BE2C (cell line): ENCODE measurements at regions not wholly inside any gene's neighbourhood (a gene's known extent, or its start where the extent isn't known, plus 50 kb on each side); places are given as distances from the start of the nearest gene placed in this dataset.

Source experiments
- DNase-seq: peaks from one replicate; pipeline ENCODE4 v3.0.0-alpha.2; 2020
- H3K27me3 ChIP-seq: fragments of 250-450 bp; sonication (Bioruptor Pico); 2 replicates; pipeline ENCODE4 v1.5.1; 2020; ENCODE audit warnings: mild to moderate bottlenecking
- H3K36me3 ChIP-seq: fragments of 250-450 bp; sonication (Bioruptor Pico); 2 replicates; pipeline ENCODE4 v1.5.1; 2020; ENCODE audit warnings: mild to moderate bottlenecking
- H3K4me1 ChIP-seq: fragments of 250-450 bp; sonication (Bioruptor Pico); 2 replicates; pipeline ENCODE4 v1.5.1; 2020
- H3K4me3 ChIP-seq: 2 replicates; pipeline ENCODE4 v1.5.1; 2011; ENCODE audit warnings: low read depth, low read length
- H3K9me3 ChIP-seq: fragments of 250-450 bp; sonication (Bioruptor Pico); 2 replicates; pipeline ENCODE4 v1.5.1; 2020
- CTCF ChIP-seq: IDR thresholded peaks from 2 replicates; pipeline ENCODE4 v1.5.1; 2012; ENCODE audit warnings: mild to moderate bottlenecking, low read depth, low read length

GRCh38 chr6:15044146-15044882 lies 201.6 kb upstream of the JARID2 start:
- H3K9me3 ChIP-seq, result no peaks in the 10 kb centered on the region
- no peaks in the 10 kb centered on the region; the same call in 1 of the 2 replicates for H3K4me1 ChIP-seq
- H3K36me3 ChIP-seq, result no peaks in the 10 kb centered on the region
- H3K27me3 ChIP-seq, result no peaks in the 10 kb centered on the region
- no peak for TF ChIP-seq CTCF
- H3K4me3 ChIP-seq, result no peak overlapping the region
- no peak for DNase-seq

- H3K36me3 ChIP-seq, result no peaks in the 10 kb centered on the region
- no peak for TF ChIP-seq CTCF
- H3K9me3 ChIP-seq, result no peaks in the 10 kb centered on the region
- no peak for DNase-seq
- H3K4me1 ChIP-seq, result no peaks in the 10 kb centered on the region; the same call in 1 of the 2 replicates
- no peak overlapping the region for H3K4me3 ChIP-seq
- no peaks in the 10 kb centered on the region for H3K27me3 ChIP-seq
Observed at GRCh38 chr6:15044948-15045347, 200.9 kb upstream of the JARID2 start.

- TF ChIP-seq CTCF, result no peak
- Histone ChIP-seq H3K36me3 (no peaks in the 10 kb centered on the region), H3K4me3 (no peak overlapping the region), H3K27me3 (no peaks in the 10 kb centered on the region), H3K9me3 (no peaks in the 10 kb centered on the region), H3K4me1 (no peaks in the 10 kb centered on the region; the same call in 1 of the 2 replicates)
- no peak for DNase-seq
Observed at GRCh38 chr6:15046751-15047150, 199.1 kb upstream of the JARID2 start.

GRCh38 chr6:15048367-15048766 lies 197.5 kb upstream of the JARID2 start:
- H3K36me3 ChIP-seq, result no peaks in the 10 kb centered on the region
- no peaks in the 10 kb centered on the region for H3K27me3 ChIP-seq
- DNase-seq, result no peak
- H3K4me3 ChIP-seq, result no peak overlapping the region
- no peaks in the 10 kb centered on the region for H3K9me3 ChIP-seq
- H3K4me1 ChIP-seq, result no peaks in the 10 kb centered on the region
- no peak for TF ChIP-seq CTCF

GRCh38 chr6:15058200-15059061 lies 187.4 kb upstream of the JARID2 start:
- Histone ChIP-seq H3K36me3 (no peaks in the 10 kb centered on the region), H3K4me3 (no peak overlapping the region), H3K27me3 (no peaks in the 10 kb centered on the region), H3K4me1 (peaks cover 2% of the 10 kb centered on the region), H3K9me3 (peaks cover 5% of the 10 kb centered on the region)
- no peak for TF ChIP-seq CTCF
- DNase-seq, result peak; percentile 35
